ENCODE measurements at regions not wholly inside any gene's neighbourhood (a gene's known extent, or its start where the extent isn't known, plus 50 kb on each side); places are given as distances from the start of the nearest gene placed in this dataset.

DNA sequence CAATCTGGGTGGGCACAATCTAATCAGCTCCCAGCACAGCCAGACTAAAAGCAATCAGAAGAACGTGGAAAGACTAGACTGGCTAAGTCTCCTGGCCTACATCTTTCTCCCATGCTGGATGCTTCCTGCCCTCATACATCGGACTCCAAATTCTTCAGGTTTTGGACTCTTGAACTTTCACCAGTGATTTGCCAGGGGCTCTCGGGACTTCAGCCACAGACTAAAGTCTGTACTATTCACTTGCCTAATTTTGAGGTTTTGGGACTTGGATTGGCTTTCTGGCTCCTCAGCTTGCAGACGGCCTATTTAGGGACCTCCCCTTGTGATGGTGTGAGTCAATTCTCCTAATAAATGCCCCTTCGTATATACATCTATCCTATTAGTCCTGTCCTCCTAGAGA, 66.6 kb upstream of the SOX21 start:
- ATAC-seq (ENCODE audit: low FRiP score): no peak
- no peak for TF ChIP-seq CTCF (IDR thresholded peaks at IDR 0.05)
- no peak for DNase-seq (ENCODE audit: low spot score)

- ATAC-seq (ENCODE audit: low FRiP score): no peak
- TF ChIP-seq CTCF (IDR thresholded peaks at IDR 0.05): no peak
- DNase-seq (ENCODE audit: low spot score): no peak
Measured at GRCh38 chr13:94778585-94778984, 66.2 kb upstream of the SOX21 start.

- ATAC-seq (ENCODE audit: low FRiP score): no peak
- no peak for TF ChIP-seq CTCF (IDR thresholded peaks at IDR 0.05)
- DNase-seq (ENCODE audit: low spot score): no peak
Measured at GRCh38 chr13:94776956-94777355, 64.6 kb upstream of the SOX21 start.

- DNase-seq (ENCODE audit: low spot score): no peak
Measured at GRCh38 chr13:94776300-94776699, 64.0 kb upstream of the SOX21 start.

DNA sequence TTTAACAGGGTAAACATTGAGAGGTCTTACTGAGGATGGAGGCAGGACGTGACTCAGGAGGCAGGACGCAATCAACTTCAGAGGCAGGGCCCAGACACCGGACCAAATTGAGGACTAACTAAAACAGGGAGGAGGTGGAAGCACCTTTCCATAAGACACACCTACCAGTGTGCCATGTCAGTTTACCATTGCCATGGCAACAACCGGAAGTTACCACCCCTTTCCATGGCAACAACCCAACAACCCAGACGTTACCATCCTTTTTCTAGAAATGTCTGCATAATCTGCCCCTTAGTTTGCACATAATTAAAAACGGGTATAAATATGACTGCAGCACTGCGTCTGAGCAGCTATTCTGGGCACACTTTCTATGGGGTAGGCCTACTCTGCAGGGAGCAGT, 53.5 kb upstream of the SOX21 start:
- TF ChIP-seq CTCF (IDR thresholded peaks at IDR 0.05): no peak
- ATAC-seq (ENCODE audit: low FRiP score) (no peak), DNase-seq (ENCODE audit: low spot score) (no peak)

More at GRCh38 chr13:94776300-94776699, 64.0 kb upstream of the SOX21 start:
- no peak for ATAC-seq (ENCODE audit: low FRiP score)
- no peak for TF ChIP-seq CTCF (IDR thresholded peaks at IDR 0.05)

GRCh38 chr13:94764576-94765321, 52.4 kb upstream of the SOX21 start:
- no peak for DNase-seq (ENCODE audit: low spot score)
- ATAC-seq (ENCODE audit: low FRiP score): no peak
- no peak for TF ChIP-seq CTCF (IDR thresholded peaks at IDR 0.05)
